Activated naive CD8-positive, alpha-beta T cell treated with anti-CD3 and anti-CD28 coated beads, Interleukin-2, amount 10 ng/mL, durations not matched to agents 7 days and 5 days (primary cell): ENCODE measurements at regions not wholly inside any gene's neighbourhood (a gene's known extent, or its start where the extent isn't known, plus 50 kb on each side); places are given as distances from the start of the nearest gene placed in this dataset.
"Not testable (repeated sequence)": the region's sequence is repeated elsewhere in the genome, so short reads cannot be mapped to it uniquely, and the experiment has no call there.

Experiments used
- ATAC-seq: fragments of 150-1000 bp; cut with Tn5 transposase; one replicate; pipeline ENCODE4 v1.10.0; 2021; ENCODE audit warnings: low read depth, moderate library complexity
- POLR2A ChIA-PET: fragments of 350-600 bp; sonication (Branson Sonifier 250); formaldehyde crosslinking; loops from one replicate; lab custom pipeline; 2021; ENCODE audit warnings: antibody characterized with exemption; lab: Charles Lee
- DNase-seq: peaks from one replicate; pipeline ENCODE4 v3.0.0; 2021
- H3K27ac Mint-ChIP-seq: one replicate; pipeline ENCODE4 v1.8.0; 2022; ENCODE audit warnings: mild to moderate bottlenecking, mixed read lengths
- H3K27me3 Mint-ChIP-seq: one replicate; pipeline ENCODE4 v1.8.0; 2022; ENCODE audit warnings: mild to moderate bottlenecking, moderate library complexity, mixed read lengths
- H3K36me3 Mint-ChIP-seq: one replicate; pipeline ENCODE4 v1.8.0; 2021; ENCODE audit warnings: mild to moderate bottlenecking, mixed read lengths
- H3K4me1 Mint-ChIP-seq: one replicate; pipeline ENCODE4 v1.8.0; 2021; ENCODE audit warnings: mixed read lengths
- H3K4me3 Mint-ChIP-seq: one replicate; pipeline ENCODE4 v1.8.0; 2022; ENCODE audit warnings: mild to moderate bottlenecking, moderate library complexity, mixed read lengths
- H3K9me3 Mint-ChIP-seq: one replicate; pipeline ENCODE4 v1.8.0; 2021; ENCODE audit warnings: mixed read lengths

DNA sequence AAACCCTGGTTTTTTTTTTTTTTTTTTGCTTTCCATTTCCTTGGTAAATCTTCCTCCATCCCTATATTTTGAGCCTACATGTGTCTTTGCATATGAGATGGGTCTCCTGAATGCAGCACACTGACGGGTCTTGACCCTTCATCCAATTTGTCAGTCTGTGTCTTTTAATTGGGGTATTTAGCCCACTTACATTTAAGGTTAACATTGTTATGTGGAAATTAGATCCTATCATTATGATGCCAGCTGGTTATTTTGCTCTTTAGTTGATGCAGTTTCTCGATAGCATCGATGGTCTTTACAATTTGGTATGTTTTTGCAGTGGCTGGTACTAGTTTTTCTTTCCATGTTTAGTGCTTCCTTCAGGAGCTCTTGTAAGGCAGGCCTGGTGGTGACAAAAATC lies 603.2 kb upstream of the MAP3K7 start:
- H3K4me3 Mint-ChIP-seq, H3K36me3 Mint-ChIP-seq, POLR2A ChIA-PET, DNase-seq, H3K4me1 Mint-ChIP-seq, ATAC-seq, H3K9me3 Mint-ChIP-seq, H3K27ac Mint-ChIP-seq, H3K27me3 Mint-ChIP-seq: not testable (repeated sequence)

DNA sequence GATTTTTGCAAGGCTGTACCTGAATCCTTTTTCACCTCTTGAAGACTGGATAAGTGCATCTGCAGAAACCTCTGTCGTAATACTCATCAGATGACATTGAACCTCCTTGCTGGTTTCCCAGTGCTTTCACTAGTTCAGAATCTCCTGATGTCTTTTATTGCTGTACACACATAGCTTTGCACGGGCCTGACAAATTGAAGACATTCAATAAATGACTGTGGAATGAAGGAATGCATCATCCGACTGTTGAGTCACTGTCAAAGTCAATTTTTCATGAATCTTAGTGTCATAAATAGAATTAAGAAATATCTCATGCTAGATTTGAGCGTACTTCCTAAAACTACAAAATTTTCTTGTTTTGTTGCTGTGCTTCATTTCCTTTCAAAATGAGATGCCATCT lies 598.2 kb upstream of the MAP3K7 start:
- Mint-ChIP-seq H3K4me1 (no peaks in the 10 kb centered on the region), H3K27me3 (no peaks in the 10 kb centered on the region), H3K36me3 (no peaks in the 10 kb centered on the region), H3K9me3 (peaks cover 3% of the 10 kb centered on the region), H3K27ac (no peak overlapping the region), H3K4me3 (no peak overlapping the region)
- DNase-seq (no peak), ATAC-seq (no peak)
- POLR2A ChIA-PET: no interaction called here

DNA sequence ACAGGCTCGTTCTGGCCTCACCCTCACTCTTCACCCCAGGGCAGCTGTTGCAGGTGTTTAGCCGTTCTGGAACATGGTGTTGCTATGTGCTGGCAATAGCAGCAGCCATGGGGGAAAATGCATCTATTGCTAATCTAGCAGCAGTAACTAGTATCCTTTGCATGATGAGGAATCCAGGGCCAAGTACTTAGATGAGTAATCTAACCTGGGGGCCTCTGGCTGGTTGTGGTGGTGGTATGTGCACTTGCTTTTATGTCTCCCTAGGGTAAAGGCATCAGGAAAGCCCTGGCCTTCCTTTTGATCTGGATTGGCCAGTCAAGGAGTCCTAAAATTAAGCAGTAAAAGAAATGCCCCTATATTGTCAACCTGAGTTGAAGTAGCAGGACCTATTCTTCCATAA lies 594.5 kb upstream of the MAP3K7 start:
- H3K4me3 Mint-ChIP-seq: no peak overlapping the region
- peaks cover 2% of the 10 kb centered on the region for H3K9me3 Mint-ChIP-seq
- POLR2A ChIA-PET: no interaction called here
- H3K4me1 Mint-ChIP-seq: no peaks in the 10 kb centered on the region
- DNase-seq (no peak), ATAC-seq (no peak)
- H3K36me3 Mint-ChIP-seq: no peaks in the 10 kb centered on the region
- H3K27ac Mint-ChIP-seq: no peak overlapping the region
- H3K27me3 Mint-ChIP-seq: no peaks in the 10 kb centered on the region

DNA sequence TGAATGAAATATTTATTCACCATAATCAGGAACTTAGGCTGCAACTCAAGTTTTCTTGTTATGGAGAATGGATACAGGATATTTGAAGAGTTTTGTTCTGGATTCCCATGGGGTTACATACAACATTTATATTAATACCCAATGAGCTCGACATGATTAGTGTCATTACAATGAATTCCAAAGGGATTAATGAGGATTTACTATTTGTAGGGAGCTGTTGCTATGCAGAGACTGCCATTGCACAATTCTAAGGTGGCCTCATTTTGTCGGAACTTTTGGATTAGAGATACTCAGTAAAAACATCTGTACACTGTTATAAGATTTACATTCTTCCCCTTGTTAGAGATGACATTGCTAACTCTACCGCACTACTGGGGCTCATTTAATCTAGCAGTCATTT lies 586.8 kb upstream of the MAP3K7 start:
- ATAC-seq (no peak), DNase-seq (no peak)
- H3K36me3 Mint-ChIP-seq: no peaks in the 10 kb centered on the region
- H3K4me1 Mint-ChIP-seq: no peaks in the 10 kb centered on the region
- no peaks in the 10 kb centered on the region for H3K9me3 Mint-ChIP-seq
- POLR2A ChIA-PET: no interaction called here
- H3K27me3 Mint-ChIP-seq: no peaks in the 10 kb centered on the region
- H3K27ac Mint-ChIP-seq: no peak overlapping the region
- H3K4me3 Mint-ChIP-seq: no peak overlapping the region

DNA sequence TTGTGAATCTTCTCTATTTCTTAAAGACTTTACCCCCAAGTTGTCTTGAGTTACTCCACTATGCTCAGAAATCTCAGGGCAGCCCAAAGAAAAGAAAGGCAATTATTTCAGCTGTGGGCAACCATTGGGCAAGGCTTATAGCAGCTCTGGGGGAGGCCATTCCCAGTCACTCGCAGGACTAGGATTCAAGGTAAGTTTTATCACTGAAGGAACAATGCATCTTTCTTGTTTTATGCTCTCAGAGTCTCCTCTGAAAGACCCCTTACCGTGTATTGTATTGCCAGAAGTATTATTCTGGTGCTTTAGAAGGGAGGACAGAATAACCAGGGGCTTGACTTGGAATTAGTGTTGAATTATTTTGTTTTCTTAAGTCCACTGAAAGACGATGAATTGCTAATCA lies 586.3 kb upstream of the MAP3K7 start:
- no peak overlapping the region for H3K4me3 Mint-ChIP-seq
- H3K36me3 Mint-ChIP-seq: no peaks in the 10 kb centered on the region
- no peaks in the 10 kb centered on the region for H3K27me3 Mint-ChIP-seq
- H3K27ac Mint-ChIP-seq: no peak overlapping the region
- DNase-seq (no peak), ATAC-seq (no peak)
- POLR2A ChIA-PET: no interaction called here
- no peaks in the 10 kb centered on the region for H3K4me1 Mint-ChIP-seq
- H3K9me3 Mint-ChIP-seq: no peaks in the 10 kb centered on the region

DNA sequence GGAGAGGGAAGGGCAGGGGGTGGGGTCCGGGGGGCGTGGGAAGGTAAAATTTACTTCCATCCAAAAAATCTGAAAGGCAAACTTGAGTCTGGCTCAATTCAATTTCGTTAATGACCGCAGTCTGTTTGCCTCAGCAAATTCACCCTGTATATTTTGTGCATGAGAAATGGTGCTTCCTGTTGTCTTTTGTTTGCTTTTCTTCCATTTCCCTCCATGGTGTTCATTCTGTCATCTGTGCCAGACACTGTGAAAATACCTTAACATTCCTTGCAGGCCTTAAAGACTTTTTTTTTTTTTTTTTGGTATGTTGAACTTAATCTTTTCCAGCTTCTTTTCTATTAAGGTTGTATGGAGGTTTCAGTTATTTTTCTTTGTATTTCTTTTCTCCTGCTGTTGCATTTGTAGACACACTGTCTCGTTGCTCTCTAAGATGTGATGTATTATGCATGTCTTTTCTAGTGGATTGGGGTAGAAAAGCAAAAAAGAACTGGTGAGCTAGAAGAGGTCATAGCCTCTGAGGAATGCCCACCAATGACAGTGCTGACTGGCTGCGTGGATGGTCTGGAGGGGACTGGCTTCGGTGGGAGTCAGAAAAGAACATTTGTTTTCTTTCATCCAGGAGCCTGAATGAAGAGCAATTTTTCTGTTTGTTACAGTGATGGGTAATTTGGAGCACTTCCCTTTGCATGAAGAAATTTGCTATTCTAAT lies 585.0 kb upstream of the MAP3K7 start:
- POLR2A ChIA-PET: no interaction called here
- ATAC-seq: no peak
- H3K4me3 Mint-ChIP-seq: no peak overlapping the region

DNA sequence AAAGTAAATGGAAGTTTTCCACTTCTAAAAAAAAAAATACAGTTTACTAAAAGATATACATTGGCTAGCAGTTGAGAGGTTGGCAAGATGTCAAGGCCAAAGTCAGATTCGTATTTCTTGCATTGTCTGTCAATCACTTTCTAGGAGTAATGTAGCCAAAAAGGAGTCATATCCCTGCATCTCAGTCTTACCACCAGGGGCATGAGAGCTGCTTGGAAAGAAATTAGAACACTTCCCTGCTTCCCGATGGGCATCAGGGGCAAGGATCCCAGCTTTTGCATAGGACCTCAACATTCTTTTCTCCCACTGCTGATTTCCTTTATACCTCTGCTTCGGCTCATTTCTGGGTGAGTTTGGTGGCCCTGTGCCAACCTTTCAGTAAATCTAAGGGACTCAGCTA lies 581.0 kb upstream of the MAP3K7 start:
- DNase-seq (no peak), ATAC-seq (no peak)
- Mint-ChIP-seq H3K27me3 (no peaks in the 10 kb centered on the region), H3K4me3 (no peak overlapping the region), H3K36me3 (no peaks in the 10 kb centered on the region), H3K9me3 (no peaks in the 10 kb centered on the region), H3K27ac (no peak overlapping the region), H3K4me1 (no peaks in the 10 kb centered on the region)
- POLR2A ChIA-PET: no interaction called here

More for the DNA sequence above, 585.0 kb upstream of the MAP3K7 start:
- Mint-ChIP-seq H3K36me3 (no peaks in the 10 kb centered on the region), H3K27ac (no peak overlapping the region), H3K9me3 (no peaks in the 10 kb centered on the region), H3K4me1 (no peaks in the 10 kb centered on the region), H3K27me3 (no peaks in the 10 kb centered on the region)
- no peak for DNase-seq

DNA sequence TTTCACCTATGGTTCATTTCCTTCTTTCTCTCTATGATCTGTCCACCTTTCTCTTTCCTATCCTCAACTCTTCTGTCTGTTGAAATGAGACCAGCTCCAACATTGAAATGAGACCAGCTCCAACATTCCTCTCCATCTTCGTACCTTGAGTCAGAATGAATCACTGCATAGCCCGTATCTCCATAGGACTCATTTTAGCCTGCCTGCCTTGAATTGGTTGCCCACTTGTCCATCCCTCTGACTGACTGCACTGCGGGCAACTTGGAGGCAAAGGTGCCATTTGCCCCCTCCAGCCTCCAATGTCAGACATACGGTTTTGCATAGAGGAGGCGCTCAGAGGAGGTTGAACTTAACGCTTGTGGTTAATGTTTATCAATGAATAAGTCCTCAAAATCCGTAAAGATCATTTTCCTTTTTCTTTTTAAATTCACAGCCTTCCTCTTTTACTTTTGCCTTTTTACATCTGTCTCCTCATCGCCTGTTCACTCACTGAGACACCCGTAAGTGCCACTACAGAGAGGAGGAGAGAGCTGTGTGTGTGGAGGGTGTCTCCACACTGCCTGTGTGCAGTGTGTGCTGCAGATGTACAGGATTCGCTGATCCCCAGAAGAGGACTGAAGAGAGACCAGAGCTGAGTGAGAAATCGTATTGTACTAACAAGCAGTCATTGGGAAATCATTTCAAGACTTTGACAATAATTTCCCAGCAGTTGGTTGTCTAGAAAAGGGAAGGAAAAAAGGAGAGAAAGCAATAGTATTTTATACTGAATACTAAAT lies 579.6 kb upstream of the MAP3K7 start:
- Mint-ChIP-seq H3K9me3 (no peaks in the 10 kb centered on the region), H3K36me3 (no peaks in the 10 kb centered on the region), H3K27ac (no peak overlapping the region), H3K4me1 (no peaks in the 10 kb centered on the region), H3K27me3 (no peaks in the 10 kb centered on the region), H3K4me3 (no peak overlapping the region)
- DNase-seq (no peak), ATAC-seq (no peak)
- POLR2A ChIA-PET: no interaction called here

DNA sequence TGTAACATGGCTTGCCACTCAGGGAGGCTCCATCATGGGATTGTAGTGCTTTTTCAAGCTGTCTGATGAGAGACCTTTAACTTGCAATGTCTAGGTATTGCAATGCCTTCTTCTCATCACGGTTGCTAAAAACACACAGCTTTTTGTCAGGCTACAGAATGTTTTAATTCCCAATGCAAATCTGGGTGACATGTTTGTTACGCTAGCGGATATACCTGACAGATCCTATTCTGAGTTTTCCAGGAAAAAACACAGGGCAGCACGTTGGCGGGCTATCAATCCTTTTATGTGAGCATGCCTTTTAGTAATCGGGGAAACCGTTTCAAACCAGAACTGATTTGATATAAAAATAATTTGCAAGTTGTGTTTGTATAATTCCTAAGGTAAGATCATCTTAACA lies 577.2 kb upstream of the MAP3K7 start:
- Mint-ChIP-seq H3K36me3 (no peaks in the 10 kb centered on the region), H3K4me1 (no peaks in the 10 kb centered on the region), H3K27me3 (no peaks in the 10 kb centered on the region), H3K27ac (no peak overlapping the region), H3K9me3 (no peaks in the 10 kb centered on the region), H3K4me3 (no peak overlapping the region)
- POLR2A ChIA-PET: no interaction called here
- DNase-seq (no peak), ATAC-seq (no peak)

DNA sequence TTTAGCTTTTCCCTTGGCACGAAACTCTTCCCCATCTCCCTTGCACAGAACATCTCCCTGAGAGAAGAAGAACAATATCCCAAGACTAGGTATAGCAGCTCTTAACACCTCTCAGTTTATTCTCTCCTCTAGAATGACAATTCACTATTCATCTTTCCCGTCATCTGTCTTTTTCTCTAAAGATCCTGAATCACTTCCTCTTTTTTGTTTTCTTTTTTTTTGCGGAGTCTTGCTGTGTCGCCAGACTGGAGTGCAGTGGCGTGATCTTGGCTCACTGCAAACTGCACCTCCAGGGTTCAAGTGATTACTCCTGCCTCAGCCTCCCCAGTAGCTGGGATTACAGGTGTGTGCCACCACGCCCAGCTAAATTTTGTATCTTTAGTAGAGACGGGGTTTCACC lies 574.4 kb upstream of the MAP3K7 start:
- H3K36me3 Mint-ChIP-seq: no peaks in the 10 kb centered on the region
- H3K27me3 Mint-ChIP-seq: no peaks in the 10 kb centered on the region
- H3K4me1 Mint-ChIP-seq: no peaks in the 10 kb centered on the region
- DNase-seq: no peak
- H3K9me3 Mint-ChIP-seq: no peaks in the 10 kb centered on the region
- ATAC-seq: no peak
- no peak overlapping the region for H3K27ac Mint-ChIP-seq
- POLR2A ChIA-PET: no interaction called here
- H3K4me3 Mint-ChIP-seq: no peak overlapping the region

DNA sequence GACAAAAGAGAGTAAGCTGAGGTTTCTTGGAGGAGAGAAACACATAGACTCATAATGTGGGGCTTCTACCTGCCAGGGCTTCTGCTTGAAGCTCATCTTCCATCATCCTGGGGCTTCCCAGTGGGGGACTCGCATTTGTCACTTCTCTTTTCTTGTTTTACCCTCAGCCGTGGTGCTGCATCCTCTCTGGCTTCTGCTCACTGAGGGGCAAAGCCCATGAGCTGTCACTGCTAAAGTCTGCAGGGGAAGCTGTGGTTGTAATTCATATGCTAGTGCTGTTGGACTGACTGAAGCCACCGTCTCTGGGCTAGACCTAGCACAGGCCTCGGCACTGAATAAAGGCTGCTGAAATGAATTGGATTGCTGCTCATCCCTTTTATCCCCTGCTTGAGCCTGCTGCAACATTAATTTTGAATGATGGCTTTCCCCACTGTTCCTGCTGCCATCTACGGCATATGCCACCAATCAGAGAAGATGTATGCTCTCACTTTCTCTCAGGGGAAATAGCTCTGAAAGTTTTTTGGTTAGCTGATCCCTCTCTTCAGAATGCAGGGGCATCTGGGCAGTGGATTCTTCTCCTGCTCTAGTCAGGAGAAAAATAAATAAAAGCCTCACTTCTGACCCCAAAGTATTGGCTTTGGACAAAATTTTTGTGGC lies 568.4 kb upstream of the MAP3K7 start:
- POLR2A ChIA-PET: no interaction called here
- ATAC-seq: no peak
- DNase-seq: no peak
- H3K27ac Mint-ChIP-seq: no peak overlapping the region
- H3K9me3 Mint-ChIP-seq: no peaks in the 10 kb centered on the region
- H3K4me1 Mint-ChIP-seq: no peaks in the 10 kb centered on the region
- no peaks in the 10 kb centered on the region for H3K27me3 Mint-ChIP-seq
- no peak overlapping the region for H3K4me3 Mint-ChIP-seq
- H3K36me3 Mint-ChIP-seq: no peaks in the 10 kb centered on the region

DNA sequence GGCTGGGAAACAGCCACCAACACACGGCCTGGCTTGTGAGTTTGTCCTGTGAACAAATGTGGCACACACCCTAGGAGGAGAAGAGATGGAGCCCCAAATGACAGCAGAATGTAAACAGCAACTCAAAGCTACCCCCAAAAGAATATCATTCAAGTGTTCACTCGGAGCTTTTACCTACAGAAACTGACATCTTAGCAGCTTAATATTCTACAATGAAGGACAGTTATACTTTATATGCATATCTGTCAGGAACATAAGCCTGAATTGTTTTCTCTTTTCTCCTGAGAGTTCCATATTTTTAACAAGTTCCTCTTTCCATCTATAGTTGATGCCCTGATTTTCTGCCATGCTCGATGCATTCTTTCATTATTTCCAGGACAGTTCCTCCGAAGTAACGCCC lies 566.0 kb upstream of the MAP3K7 start:
- POLR2A ChIA-PET: no interaction called here
- H3K36me3 Mint-ChIP-seq: no peaks in the 10 kb centered on the region
- ATAC-seq (no peak), DNase-seq (no peak)
- no peak overlapping the region for H3K27ac Mint-ChIP-seq
- no peaks in the 10 kb centered on the region for H3K4me1 Mint-ChIP-seq
- H3K9me3 Mint-ChIP-seq: no peaks in the 10 kb centered on the region
- no peaks in the 10 kb centered on the region for H3K27me3 Mint-ChIP-seq
- no peak overlapping the region for H3K4me3 Mint-ChIP-seq

DNA sequence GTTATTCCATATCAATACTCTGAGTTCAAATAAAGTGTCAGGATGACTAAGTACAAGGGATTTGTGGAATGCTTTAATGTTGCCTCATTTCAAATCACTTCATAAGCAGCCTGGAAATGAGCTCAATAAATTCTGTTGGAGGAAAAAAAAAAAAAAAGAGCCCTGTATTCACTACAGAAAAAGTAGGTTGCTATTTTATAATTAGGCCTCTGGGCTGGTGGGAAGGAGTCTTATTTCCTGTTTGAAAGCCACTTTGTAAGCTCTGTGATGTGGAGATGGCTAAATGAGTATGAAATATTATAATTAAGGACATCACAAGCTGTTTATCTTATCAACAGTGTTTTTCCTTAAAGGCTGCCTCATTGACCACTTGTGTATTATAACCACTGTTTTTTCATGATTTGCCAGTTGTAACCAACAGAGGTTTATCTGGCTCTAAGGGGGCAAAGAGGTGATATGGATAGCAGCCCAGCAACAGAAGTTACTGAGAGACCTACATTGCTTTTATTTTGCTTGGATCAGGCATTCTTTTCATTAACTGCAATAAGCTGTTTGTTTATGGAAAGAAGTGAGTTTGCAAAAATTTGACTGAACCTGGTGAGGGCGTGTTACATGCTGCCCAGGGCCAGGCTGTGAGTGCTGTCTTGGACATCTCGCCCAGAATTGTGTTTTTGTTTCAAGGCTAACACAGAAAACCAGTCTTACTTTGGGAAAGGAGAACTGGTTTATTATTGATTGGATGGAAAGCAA lies 563.3 kb upstream of the MAP3K7 start:
- ATAC-seq: no peak
- Mint-ChIP-seq H3K27me3 (no peaks in the 10 kb centered on the region), H3K4me1 (no peaks in the 10 kb centered on the region), H3K4me3 (no peak overlapping the region), H3K9me3 (no peaks in the 10 kb centered on the region), H3K27ac (no peak overlapping the region), H3K36me3 (no peaks in the 10 kb centered on the region)
- POLR2A ChIA-PET: no interaction called here
- DNase-seq: no peak
